Loucy (cell line): ENCODE measurements at regions not wholly inside any gene's neighbourhood (a gene's known extent, or its start where the extent isn't known, plus 50 kb on each side); places are given as distances from the start of the nearest gene placed in this dataset.

Source experiments
- CTCF ChIP-seq: fragments of 200-600 bp; sonication (generic); conservative IDR thresholded peaks from 2 replicates; pipeline ENCODE4 v1.5.1; 2014; ENCODE audit warnings: mild to moderate bottlenecking, antibody characterized with exemption, low read length
- EZH2phosphoT487 ChIP-seq: fragments of 200-600 bp; IDR thresholded peaks from 2 replicates; pipeline ENCODE4 v1.6.1; 2018; ENCODE audit warnings: antibody characterized with exemption, mild to moderate bottlenecking, moderate library complexity, borderline replicate concordance

GRCh38 chrX:6307156-6307555 lies 78.5 kb upstream of the NLGN4X start:
- TF ChIP-seq CTCF (no peak), EZH2phosphoT487 (no peak)
